RWPE2 (cell line): ENCODE measurements at regions not wholly inside any gene's neighbourhood (a gene's known extent, or its start where the extent isn't known, plus 50 kb on each side); places are given as distances from the start of the nearest gene placed in this dataset.
A peak's percentile ranks its signal among the peaks of the same experiment; 100 is the strongest.
"Not testable (repeated sequence)": the region's sequence is repeated elsewhere in the genome, so short reads cannot be mapped to it uniquely, and the experiment has no call there.

Experiments
- ATAC-seq: fragments of 200-7000 bp; cut with Tn5 transposase; 3 replicates; pipeline ENCODE4 v1.9.1; 2021; ENCODE audit warnings: low read depth
- DNase-seq: peaks from one replicate; pipeline ENCODE4 v3.0.0-alpha.2; 2020; ENCODE audit warnings: low spot score
- H3K27ac ChIP-seq: fragments of 450-650 bp; 2 replicates; pipeline ENCODE4 v1.5.1; 2017; ENCODE audit warnings: mild to moderate bottlenecking; ENCODE audit not compliant: poor library complexity, severe bottlenecking
- H3K27me3 ChIP-seq: fragments of 250-450 bp; sonication (Bioruptor Pico); 2 replicates; pipeline ENCODE4 v1.5.1; 2021; ENCODE audit warnings: mild to moderate bottlenecking, moderate library complexity; ENCODE audit not compliant: insufficient read depth, poor library complexity, severe bottlenecking
- H3K36me3 ChIP-seq: fragments of 250-450 bp; sonication (Bioruptor Pico); 2 replicates; pipeline ENCODE4 v1.5.1; 2020; ENCODE audit warnings: low read depth, mild to moderate bottlenecking, moderate library complexity
- H3K4me1 ChIP-seq: fragments of 250-450 bp; sonication (Bioruptor Pico); 2 replicates; pipeline ENCODE4 v1.5.1; 2021; ENCODE audit warnings: mild to moderate bottlenecking, moderate library complexity; ENCODE audit not compliant: insufficient read depth, poor library complexity, severe bottlenecking
- H3K4me3 ChIP-seq: fragments of 250-450 bp; sonication (Bioruptor Pico); 2 replicates; pipeline ENCODE4 v1.5.1; 2021; ENCODE audit warnings: mild to moderate bottlenecking, moderate library complexity; ENCODE audit not compliant: severe bottlenecking
- H3K9me3 ChIP-seq: fragments of 250-450 bp; sonication (Bioruptor Pico); 2 replicates; pipeline ENCODE4 v1.5.1; 2021; ENCODE audit warnings: mild to moderate bottlenecking, moderate library complexity; ENCODE audit not compliant: severe bottlenecking
- TF ChIP-seq, protein P1 (sequence below): fragments of 450-650 bp; IDR thresholded peaks from one replicate; pipeline ENCODE4 v1.5.1; 2017; ENCODE audit warnings: mild to moderate bottlenecking, moderate library complexity; ENCODE audit not compliant: poor library complexity, severe bottlenecking

DNA sequence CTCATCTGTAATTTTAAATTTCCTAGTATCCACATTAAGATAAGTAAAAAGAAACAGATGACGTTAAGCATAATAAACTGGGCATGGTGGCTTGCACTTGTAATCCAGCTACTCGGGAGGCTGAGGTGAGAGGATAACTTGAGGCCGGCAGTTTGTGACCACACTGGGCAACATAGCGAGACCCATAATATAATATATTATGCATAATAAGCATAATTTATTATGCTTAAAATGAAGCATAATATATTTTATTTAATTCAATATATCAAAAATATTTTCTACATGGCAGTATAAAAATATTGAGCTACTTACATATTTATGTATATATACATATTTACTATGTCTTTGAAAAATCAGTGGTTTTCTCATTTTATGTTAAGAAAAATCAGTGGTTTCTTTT lies 128.3 kb downstream of the GOSR1 start:
- TF ChIP-seq, protein P1, sequence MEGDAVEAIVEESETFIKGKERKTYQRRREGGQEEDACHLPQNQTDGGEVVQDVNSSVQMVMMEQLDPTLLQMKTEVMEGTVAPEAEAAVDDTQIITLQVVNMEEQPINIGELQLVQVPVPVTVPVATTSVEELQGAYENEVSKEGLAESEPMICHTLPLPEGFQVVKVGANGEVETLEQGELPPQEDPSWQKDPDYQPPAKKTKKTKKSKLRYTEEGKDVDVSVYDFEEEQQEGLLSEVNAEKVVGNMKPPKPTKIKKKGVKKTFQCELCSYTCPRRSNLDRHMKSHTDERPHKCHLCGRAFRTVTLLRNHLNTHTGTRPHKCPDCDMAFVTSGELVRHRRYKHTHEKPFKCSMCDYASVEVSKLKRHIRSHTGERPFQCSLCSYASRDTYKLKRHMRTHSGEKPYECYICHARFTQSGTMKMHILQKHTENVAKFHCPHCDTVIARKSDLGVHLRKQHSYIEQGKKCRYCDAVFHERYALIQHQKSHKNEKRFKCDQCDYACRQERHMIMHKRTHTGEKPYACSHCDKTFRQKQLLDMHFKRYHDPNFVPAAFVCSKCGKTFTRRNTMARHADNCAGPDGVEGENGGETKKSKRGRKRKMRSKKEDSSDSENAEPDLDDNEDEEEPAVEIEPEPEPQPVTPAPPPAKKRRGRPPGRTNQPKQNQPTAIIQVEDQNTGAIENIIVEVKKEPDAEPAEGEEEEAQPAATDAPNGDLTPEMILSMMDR: no peak
- Histone ChIP-seq H3K36me3 (peaks cover 4% of the 10 kb centered on the region; the same call in 1 of the 2 replicates), H3K27me3 (no peaks in the 10 kb centered on the region), H3K4me1 (peaks cover 3% of the 10 kb centered on the region), H3K27ac (no peak overlapping the region), H3K4me3 (no peak overlapping the region), H3K9me3 (no peaks in the 10 kb centered on the region)
- DNase-seq (no peak), ATAC-seq (no peak)

- no peak for ATAC-seq
- Histone ChIP-seq H3K4me1 (peaks cover 3% of the 10 kb centered on the region), H3K9me3 (no peaks in the 10 kb centered on the region), H3K27me3 (no peaks in the 10 kb centered on the region), H3K27ac (no peak overlapping the region), H3K36me3 (peaks cover 4% of the 10 kb centered on the region; the same call in 1 of the 2 replicates), H3K4me3 (no peak overlapping the region)
- TF ChIP-seq, protein P1: no peak
- DNase-seq: no peak
These were observed 127.8 kb downstream of the GOSR1 start for GRCh38 chr17:30605027-30605426.

GRCh38 chr17:30602396-30602795 lies 125.2 kb downstream of the GOSR1 start:
- not testable (repeated sequence) for H3K27ac ChIP-seq, H3K9me3 ChIP-seq, H3K4me1 ChIP-seq, DNase-seq, ATAC-seq, H3K27me3 ChIP-seq, H3K36me3 ChIP-seq
- peak overlapping the region; percentile 90 for H3K4me3 ChIP-seq

GRCh38 chr17:30601984-30602383 lies 124.8 kb downstream of the GOSR1 start:
- not testable (repeated sequence) for DNase-seq, H3K9me3 ChIP-seq, ATAC-seq, H3K36me3 ChIP-seq, H3K27me3 ChIP-seq, H3K4me1 ChIP-seq
- Histone ChIP-seq H3K27ac (peak overlapping the region; percentile 76), H3K4me3 (peak overlapping the region; percentile 90)

DNA sequence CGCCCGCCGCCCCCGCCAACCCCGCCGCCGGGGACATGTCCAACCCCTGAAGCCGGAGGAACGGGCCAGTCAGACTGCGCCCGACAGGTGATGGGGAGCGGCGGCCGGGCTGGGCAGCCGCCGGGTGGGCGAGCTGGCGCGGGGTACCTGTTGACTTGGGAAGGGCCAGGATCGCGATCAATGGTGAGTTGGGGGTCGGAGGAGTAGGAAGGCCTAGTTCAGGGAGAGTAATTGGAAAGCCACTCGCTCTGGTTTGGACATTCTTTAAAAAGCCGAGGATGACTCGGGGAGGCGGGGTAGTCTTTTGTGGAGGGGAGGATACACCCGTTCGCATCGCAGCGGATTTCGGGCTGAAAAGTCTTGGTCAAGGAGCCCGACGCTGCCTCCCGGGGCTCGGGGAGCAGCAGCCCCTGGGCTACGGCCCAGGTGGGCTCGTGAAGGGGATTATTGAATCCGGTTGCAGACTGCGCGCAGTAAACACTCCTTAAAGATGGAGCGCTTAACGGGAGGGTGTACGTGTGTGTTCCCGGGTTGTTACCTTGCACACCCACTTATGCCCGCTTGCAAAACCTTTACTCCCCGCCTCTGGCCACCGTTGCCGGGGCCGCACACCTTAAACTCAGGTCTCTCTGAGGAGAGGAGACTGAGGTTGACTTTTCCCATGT lies 123.8 kb downstream of the GOSR1 start:
- peak overlapping the region; percentile 76 for H3K27ac ChIP-seq
- ATAC-seq: peak; percentile 19

More for the DNA sequence above, 123.8 kb downstream of the GOSR1 start:
- Histone ChIP-seq H3K36me3 (no peaks in the 10 kb centered on the region), H3K4me3 (peak overlapping the region; percentile 90), H3K9me3 (no peaks in the 10 kb centered on the region), H3K27me3 (no peaks in the 10 kb centered on the region), H3K4me1 (peaks cover 3% of the 10 kb centered on the region)
- TF ChIP-seq, protein P1: no peak
- no peak for DNase-seq
